ENCODE measurements at regions not wholly inside any gene's neighbourhood (a gene's known extent, or its start where the extent isn't known, plus 50 kb on each side); places are given as distances from the start of the nearest gene placed in this dataset.

- TF ChIP-seq EZH2 (IDR thresholded peaks at IDR 0.05; ENCODE audit: insufficient read depth, low read length), result no peak
- no peak for TF ChIP-seq CTCF (IDR thresholded peaks at IDR 0.05; ENCODE audit: insufficient read depth, low read depth, low read length)
Observed at GRCh38 chr12:93154096-93154728, 223.5 kb upstream of the NUDT4 start.

All from astrocyte (in vitro differentiated cells and primary cell).